PFSK-1 (cell line): ENCODE measurements at regions not wholly inside any gene's neighbourhood (a gene's known extent, or its start where the extent isn't known, plus 50 kb on each side); places are given as distances from the start of the nearest gene placed in this dataset.

ENCODE experiments used
- POLR2AphosphoS5 ChIP-seq: IDR thresholded peaks from 2 replicates; pipeline ENCODE4 v1.6.1; 2012; ENCODE audit warnings: low read depth, mild to moderate bottlenecking, control low read depth, low read length, moderate library complexity
- TF ChIP-seq, protein P1 (sequence below), 2 experiments: IDR thresholded peaks; 2 replicates each; pipeline versions ENCODE4 v1.6.1 to v1.8.0; 2011 to 2012; ENCODE audit warnings: low read depth in 2 of 2, low read length in 2 of 2, control low read depth in 1 of 2, inconsistent platforms in 1 of 2, mild to moderate bottlenecking in 1 of 2, moderate library complexity in 1 of 2; ENCODE audit not compliant: insufficient read depth in 1 of 2

DNA sequence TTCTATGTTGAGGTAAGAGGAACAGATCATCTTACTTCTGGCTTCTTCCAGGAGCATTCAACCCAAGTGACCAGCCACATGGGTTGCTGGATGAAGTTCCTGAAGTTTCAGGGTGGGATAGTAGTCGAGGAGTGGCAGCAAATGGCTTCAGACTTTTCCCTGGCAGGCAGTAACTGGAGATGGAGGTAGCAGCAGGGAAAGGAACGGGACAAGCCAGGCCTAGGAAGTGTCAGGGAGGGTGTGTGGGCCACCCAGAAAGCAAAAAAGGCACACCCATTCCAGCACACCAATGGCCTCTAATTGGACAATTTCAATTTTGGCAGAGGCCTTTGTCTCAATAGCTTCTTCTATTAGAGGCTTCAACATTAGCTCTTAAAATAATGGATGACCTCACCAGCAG is 498.6 kb upstream of the ATP11B start:
- TF ChIP-seq POLR2AphosphoS5 = no peak
- TF ChIP-seq, protein P1, sequence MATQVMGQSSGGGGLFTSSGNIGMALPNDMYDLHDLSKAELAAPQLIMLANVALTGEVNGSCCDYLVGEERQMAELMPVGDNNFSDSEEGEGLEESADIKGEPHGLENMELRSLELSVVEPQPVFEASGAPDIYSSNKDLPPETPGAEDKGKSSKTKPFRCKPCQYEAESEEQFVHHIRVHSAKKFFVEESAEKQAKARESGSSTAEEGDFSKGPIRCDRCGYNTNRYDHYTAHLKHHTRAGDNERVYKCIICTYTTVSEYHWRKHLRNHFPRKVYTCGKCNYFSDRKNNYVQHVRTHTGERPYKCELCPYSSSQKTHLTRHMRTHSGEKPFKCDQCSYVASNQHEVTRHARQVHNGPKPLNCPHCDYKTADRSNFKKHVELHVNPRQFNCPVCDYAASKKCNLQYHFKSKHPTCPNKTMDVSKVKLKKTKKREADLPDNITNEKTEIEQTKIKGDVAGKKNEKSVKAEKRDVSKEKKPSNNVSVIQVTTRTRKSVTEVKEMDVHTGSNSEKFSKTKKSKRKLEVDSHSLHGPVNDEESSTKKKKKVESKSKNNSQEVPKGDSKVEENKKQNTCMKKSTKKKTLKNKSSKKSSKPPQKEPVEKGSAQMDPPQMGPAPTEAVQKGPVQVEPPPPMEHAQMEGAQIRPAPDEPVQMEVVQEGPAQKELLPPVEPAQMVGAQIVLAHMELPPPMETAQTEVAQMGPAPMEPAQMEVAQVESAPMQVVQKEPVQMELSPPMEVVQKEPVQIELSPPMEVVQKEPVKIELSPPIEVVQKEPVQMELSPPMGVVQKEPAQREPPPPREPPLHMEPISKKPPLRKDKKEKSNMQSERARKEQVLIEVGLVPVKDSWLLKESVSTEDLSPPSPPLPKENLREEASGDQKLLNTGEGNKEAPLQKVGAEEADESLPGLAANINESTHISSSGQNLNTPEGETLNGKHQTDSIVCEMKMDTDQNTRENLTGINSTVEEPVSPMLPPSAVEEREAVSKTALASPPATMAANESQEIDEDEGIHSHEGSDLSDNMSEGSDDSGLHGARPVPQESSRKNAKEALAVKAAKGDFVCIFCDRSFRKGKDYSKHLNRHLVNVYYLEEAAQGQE (IDR thresholded peaks at IDR 0.05; ENCODE audit: insufficient read depth in 1 of 2, low read depth in 2 of 2, low read length in 2 of 2) = no peak
